SK-N-SH (cell line): ENCODE measurements at regions not wholly inside any gene's neighbourhood (a gene's known extent, or its start where the extent isn't known, plus 50 kb on each side); places are given as distances from the start of the nearest gene placed in this dataset.

ENCODE experiments used
- IRF3 ChIP-seq: fragments of 150-350 bp; IDR thresholded peaks from 2 replicates; pipeline ENCODE4 v1.6.1; 2016; ENCODE audit warnings: mild to moderate bottlenecking, low read depth, low read length
- JUND ChIP-seq: IDR thresholded peaks from 2 replicates; pipeline ENCODE4 v1.4.0; 2012
- POLR2AphosphoS5 ChIP-seq: IDR thresholded peaks from 2 replicates; pipeline ENCODE4 v1.6.1; 2012; ENCODE audit warnings: low read depth, low read length
- RFX5 ChIP-seq: IDR thresholded peaks from 2 replicates; pipeline ENCODE4 v1.6.1; 2012; ENCODE audit warnings: mild to moderate bottlenecking, improper control_type of control experiment, low read length
- SMC3 ChIP-seq: IDR thresholded peaks from 2 replicates; pipeline ENCODE4 v1.6.1; 2012; ENCODE audit warnings: low read depth, low read length, improper control_type of control experiment
- TAF1 ChIP-seq: IDR thresholded peaks from 2 replicates; pipeline ENCODE4 v1.6.1; 2012; ENCODE audit warnings: low read depth, mild to moderate bottlenecking, low read length, moderate library complexity, borderline replicate concordance
- TCF12 ChIP-seq: IDR thresholded peaks from 2 replicates; pipeline ENCODE4 v1.4.0; 2012
- YY1 ChIP-seq: IDR thresholded peaks from 2 replicates; pipeline ENCODE4 v1.4.0; 2012; ENCODE audit warnings: low read depth, mild to moderate bottlenecking
- TF ChIP-seq, protein P1 (sequence below): fragments of 200-600 bp; sonication (generic); IDR thresholded peaks from 2 replicates; pipeline ENCODE4 v1.6.1; 2017; ENCODE audit warnings: antibody characterized with exemption, mild to moderate bottlenecking, moderate library complexity
- TF ChIP-seq, protein P2 (sequence below): fragments of 150-350 bp; IDR thresholded peaks from 2 replicates; pipeline ENCODE4 v1.6.1; 2017; ENCODE audit warnings: antibody characterized with exemption, low read length, low read depth, borderline replicate concordance
- TF ChIP-seq, protein P3 (sequence below): IDR thresholded peaks from 2 replicates; pipeline ENCODE4 v1.4.0; 2012; ENCODE audit warnings: low read depth, borderline replicate concordance
- TF ChIP-seq, protein P4 (sequence below): IDR thresholded peaks from 2 replicates; pipeline ENCODE4; 2012

DNA sequence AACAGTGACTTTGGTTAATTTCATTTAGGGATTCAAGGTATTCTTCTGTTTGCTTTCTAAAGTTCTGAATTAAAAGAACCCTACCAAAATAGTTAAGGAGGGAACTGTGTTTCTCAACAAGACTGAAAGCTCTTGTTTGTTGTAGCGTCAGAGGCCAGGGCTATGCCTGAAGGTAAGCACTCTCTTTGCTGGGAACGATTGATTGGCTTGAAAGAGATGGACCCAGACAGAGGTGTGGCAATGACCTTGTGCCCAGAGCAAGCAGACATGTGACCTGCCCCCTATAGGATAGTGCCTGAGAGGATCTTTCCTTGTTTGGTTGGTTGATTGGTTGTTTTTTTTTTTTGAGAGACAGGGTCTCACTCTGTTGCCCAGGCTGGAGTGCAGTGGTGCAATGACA, 68.3 kb upstream of the CECR2 start:
- TF ChIP-seq, protein P1, sequence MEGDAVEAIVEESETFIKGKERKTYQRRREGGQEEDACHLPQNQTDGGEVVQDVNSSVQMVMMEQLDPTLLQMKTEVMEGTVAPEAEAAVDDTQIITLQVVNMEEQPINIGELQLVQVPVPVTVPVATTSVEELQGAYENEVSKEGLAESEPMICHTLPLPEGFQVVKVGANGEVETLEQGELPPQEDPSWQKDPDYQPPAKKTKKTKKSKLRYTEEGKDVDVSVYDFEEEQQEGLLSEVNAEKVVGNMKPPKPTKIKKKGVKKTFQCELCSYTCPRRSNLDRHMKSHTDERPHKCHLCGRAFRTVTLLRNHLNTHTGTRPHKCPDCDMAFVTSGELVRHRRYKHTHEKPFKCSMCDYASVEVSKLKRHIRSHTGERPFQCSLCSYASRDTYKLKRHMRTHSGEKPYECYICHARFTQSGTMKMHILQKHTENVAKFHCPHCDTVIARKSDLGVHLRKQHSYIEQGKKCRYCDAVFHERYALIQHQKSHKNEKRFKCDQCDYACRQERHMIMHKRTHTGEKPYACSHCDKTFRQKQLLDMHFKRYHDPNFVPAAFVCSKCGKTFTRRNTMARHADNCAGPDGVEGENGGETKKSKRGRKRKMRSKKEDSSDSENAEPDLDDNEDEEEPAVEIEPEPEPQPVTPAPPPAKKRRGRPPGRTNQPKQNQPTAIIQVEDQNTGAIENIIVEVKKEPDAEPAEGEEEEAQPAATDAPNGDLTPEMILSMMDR: no peak
- TF ChIP-seq, protein P2, sequence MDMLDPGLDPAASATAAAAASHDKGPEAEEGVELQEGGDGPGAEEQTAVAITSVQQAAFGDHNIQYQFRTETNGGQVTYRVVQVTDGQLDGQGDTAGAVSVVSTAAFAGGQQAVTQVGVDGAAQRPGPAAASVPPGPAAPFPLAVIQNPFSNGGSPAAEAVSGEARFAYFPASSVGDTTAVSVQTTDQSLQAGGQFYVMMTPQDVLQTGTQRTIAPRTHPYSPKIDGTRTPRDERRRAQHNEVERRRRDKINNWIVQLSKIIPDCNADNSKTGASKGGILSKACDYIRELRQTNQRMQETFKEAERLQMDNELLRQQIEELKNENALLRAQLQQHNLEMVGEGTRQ: no peak
- no peak for TF ChIP-seq YY1
- TF ChIP-seq TCF12: no peak
- TF ChIP-seq POLR2AphosphoS5: no peak
- TF ChIP-seq, protein P3, sequence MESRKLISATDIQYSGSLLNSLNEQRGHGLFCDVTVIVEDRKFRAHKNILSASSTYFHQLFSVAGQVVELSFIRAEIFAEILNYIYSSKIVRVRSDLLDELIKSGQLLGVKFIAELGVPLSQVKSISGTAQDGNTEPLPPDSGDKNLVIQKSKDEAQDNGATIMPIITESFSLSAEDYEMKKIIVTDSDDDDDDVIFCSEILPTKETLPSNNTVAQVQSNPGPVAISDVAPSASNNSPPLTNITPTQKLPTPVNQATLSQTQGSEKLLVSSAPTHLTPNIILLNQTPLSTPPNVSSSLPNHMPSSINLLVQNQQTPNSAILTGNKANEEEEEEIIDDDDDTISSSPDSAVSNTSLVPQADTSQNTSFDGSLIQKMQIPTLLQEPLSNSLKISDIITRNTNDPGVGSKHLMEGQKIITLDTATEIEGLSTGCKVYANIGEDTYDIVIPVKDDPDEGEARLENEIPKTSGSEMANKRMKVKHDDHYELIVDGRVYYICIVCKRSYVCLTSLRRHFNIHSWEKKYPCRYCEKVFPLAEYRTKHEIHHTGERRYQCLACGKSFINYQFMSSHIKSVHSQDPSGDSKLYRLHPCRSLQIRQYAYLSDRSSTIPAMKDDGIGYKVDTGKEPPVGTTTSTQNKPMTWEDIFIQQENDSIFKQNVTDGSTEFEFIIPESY: no peak
- no peak for TF ChIP-seq RFX5
- TF ChIP-seq IRF3: no peak
- no peak for TF ChIP-seq JUND
- no peak for TF ChIP-seq TAF1
- no peak for TF ChIP-seq SMC3
- TF ChIP-seq, protein P4, sequence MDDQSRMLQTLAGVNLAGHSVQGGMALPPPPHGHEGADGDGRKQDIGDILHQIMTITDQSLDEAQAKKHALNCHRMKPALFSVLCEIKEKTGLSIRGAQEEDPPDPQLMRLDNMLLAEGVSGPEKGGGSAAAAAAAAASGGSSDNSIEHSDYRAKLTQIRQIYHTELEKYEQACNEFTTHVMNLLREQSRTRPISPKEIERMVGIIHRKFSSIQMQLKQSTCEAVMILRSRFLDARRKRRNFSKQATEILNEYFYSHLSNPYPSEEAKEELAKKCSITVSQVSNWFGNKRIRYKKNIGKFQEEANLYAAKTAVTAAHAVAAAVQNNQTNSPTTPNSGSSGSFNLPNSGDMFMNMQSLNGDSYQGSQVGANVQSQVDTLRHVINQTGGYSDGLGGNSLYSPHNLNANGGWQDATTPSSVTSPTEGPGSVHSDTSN: no peak
